ENCODE measurements at regions not wholly inside any gene's neighbourhood (a gene's known extent, or its start where the extent isn't known, plus 50 kb on each side); places are given as distances from the start of the nearest gene placed in this dataset.

DNA sequence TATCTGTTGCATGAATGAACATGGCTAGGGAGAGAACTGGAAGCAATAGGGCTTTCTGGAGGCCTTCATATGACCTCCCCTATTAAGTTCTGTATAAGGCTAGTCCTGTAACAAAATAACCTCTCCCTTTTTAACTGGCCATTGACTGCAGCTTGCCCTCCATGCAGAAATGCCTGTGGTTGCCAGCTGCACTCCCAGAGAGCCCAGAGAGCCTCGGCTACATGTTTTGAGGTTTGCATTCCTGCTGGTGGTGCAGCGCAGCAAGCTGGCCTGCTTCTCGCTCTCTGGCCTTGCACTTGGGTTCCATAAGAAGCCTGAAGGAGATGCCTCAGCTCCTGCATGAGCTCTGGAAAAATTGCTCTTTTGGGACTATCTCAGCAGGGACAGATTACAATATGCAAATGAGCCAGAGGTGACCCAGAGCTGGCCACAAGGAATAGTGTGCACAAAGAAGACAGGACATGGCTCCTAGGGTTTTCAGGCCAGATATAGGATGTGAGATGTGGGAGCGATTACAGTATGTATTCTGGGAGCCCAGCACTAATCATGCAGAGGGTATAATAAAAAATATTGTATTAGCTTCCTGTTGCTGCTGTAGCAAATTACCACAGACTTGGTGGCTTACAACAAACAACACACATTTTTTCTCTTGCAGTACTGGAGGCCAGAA is 186.7 kb downstream of the INSIG2 start:
- no peak overlapping the region for H3K27ac ChIP-seq
- TF ChIP-seq ZFX (IDR thresholded peaks at IDR 0.05), result no peak
- TF ChIP-seq, protein P1, sequence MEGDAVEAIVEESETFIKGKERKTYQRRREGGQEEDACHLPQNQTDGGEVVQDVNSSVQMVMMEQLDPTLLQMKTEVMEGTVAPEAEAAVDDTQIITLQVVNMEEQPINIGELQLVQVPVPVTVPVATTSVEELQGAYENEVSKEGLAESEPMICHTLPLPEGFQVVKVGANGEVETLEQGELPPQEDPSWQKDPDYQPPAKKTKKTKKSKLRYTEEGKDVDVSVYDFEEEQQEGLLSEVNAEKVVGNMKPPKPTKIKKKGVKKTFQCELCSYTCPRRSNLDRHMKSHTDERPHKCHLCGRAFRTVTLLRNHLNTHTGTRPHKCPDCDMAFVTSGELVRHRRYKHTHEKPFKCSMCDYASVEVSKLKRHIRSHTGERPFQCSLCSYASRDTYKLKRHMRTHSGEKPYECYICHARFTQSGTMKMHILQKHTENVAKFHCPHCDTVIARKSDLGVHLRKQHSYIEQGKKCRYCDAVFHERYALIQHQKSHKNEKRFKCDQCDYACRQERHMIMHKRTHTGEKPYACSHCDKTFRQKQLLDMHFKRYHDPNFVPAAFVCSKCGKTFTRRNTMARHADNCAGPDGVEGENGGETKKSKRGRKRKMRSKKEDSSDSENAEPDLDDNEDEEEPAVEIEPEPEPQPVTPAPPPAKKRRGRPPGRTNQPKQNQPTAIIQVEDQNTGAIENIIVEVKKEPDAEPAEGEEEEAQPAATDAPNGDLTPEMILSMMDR (conservative IDR thresholded peaks at IDR 0.05), result no peak

DNA sequence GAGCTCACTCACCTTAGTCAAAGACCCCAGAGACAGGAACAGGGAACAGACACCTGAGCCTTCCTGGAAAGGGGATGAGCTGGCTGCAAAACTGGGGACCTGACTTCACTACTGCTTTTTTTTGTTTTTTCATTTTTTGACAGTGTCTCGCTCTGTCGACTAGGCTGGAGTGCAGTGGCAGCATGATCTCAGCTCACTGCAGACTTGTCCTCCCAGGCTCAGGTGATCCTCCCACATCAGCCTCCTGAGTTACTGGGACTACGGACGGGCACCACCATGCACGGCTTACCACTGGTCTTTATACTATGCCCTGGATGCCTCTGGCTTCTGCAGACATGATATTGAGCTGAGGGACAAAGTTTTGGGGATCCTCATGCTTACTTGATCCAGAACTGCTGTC is 184.1 kb downstream of the INSIG2 start:
- TF ChIP-seq, protein P1 (conservative IDR thresholded peaks at IDR 0.05), result no peak
- TF ChIP-seq ZFX (IDR thresholded peaks at IDR 0.05), result no peak
- no peak overlapping the region for H3K27ac ChIP-seq

DNA sequence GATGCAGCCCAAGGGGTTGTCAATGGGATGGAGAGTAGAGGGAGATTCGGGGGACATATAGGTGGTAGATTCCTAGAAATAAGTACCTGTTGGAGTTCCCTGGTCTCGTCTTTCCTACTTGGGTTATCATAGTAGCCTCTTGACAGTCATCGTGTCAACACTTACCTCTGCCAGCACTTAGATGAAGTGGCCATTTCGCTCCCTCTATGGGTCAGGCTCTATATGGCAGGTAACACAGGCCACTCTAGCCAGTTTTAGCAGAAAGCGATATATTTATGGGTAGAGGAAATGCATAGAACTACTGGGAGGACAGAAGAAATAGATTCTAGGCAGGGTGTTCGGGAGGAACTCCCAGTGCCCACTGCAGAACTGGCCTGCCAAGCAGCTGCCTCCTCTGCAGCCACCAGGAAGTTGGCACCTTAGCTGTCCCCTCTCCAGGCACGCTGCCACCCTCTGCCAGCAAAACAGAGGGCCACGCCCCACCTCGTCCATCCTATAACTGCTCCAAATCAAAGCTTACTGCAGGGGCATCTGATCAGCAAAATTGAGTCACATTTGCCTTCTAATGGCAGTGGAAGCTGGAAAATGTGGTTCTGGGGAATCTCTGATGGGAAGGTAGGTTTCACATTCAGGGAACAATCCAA is 181.3 kb downstream of the INSIG2 start:
- TF ChIP-seq, protein P1 (conservative IDR thresholded peaks at IDR 0.05), result peak; percentile 59
- no peak for TF ChIP-seq ZFX (IDR thresholded peaks at IDR 0.05)
- H3K27ac ChIP-seq, result no peak overlapping the region

DNA sequence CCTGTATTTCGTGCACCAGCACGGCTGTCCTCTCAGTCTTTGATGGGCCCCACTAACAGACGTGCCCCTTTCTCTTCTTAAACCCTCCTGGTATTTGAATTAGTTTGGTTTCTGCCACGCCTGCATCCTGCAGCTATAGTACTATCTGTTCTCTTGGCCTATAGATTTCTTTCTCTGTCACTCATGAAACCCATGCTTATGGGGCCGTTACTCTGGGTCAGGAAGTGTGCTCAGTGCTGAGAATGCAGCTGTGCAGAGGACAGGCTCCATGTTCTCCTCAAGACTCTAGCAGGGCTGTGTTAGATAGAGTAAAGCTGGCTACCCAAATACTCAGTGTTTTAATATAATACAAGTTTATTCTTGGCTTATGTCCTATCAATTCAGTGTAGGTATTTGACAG is 180.0 kb downstream of the INSIG2 start:
- H3K27ac ChIP-seq, result no peak overlapping the region
- TF ChIP-seq, protein P1 (conservative IDR thresholded peaks at IDR 0.05), result no peak
- no peak for TF ChIP-seq ZFX (IDR thresholded peaks at IDR 0.05)

DNA sequence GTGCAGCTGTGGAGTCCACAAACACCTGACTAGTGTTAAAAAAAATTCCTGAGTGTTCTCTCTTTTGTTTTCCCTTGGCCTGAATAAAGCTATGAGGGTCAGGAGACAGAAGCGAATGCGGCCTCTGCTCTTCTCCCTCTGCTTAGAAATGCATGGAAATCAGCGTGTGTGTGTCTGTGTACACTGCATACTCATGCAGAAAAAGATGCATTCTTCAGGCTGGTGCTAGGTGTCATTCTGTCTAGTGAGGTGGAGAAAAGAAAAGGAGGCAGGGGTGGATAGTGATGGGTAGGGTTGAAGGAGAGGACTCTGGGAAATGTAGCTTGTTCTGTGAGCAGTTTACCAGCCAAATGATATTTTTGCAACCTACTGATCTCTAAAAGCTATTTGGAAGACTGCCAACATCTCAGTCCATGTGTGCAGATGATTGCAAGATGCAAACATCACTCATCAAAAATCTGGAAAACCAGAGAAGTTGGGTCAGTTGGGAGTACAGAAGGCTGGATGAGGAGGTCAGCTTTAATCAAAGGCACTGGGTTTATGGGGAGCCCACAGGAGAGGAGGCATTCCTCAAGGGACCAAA is 177.7 kb downstream of the INSIG2 start:
- H3K27ac ChIP-seq, result no peak overlapping the region
- no peak for TF ChIP-seq ZFX (IDR thresholded peaks at IDR 0.05)
- TF ChIP-seq, protein P1 (conservative IDR thresholded peaks at IDR 0.05), result no peak

DNA sequence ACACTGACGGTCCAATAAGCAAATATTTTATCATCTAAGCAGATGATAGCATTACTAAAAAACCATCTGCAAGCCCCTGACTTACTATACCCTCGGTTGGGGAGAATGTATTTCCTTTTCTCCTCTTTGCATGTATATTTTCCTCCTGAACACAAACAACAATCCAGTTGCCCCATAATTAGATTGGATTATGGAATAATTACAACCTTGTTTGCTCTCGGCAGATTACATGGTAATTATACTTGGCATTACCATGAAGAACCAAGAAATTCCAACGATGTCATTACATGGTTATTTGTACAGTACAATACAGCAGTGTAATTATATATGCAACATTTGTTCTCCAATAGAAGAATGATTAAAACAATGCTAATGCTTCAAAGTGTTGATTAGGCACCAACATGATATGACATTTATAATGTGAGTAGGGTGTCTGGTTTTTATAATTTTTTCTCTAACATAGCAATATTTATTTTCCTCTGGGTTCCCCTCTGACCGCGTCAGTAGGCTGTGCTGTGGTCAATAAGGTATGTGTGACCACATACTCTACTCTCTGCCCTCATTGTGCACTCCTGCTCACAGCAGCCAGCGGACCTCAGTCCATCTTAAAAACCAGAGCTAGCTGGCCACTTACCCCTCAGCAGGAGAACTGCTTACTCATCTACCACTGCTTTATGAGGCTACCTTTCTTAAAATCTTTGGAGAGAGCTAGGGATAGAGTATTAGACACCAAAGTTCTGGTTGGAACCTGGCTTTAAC is 176.1 kb downstream of the INSIG2 start:
- no peak overlapping the region for H3K27ac ChIP-seq
- TF ChIP-seq ZFX (IDR thresholded peaks at IDR 0.05), result no peak
- TF ChIP-seq, protein P1 (conservative IDR thresholded peaks at IDR 0.05), result no peak

DNA sequence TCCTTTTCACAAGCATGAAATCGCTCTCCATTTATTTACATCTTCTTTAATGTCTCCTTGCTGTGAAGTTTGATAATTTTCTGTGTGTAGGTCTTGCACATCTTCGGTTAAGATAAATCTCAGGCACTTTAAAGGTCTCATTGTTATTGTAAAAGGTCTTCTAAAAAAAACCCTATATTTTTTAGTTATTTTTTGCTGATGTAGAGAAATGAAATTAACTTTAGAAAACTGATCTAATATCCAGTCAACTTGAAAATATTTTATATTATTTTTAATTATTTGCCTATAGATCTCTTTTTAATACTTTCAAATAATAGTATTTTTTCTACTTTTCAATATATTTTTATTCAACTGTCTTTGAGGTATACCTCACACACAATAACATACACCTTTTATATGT is 169.4 kb downstream of the INSIG2 start:
- TF ChIP-seq ZFX (IDR thresholded peaks at IDR 0.05), result no peak
- TF ChIP-seq, protein P1 (conservative IDR thresholded peaks at IDR 0.05), result no peak

More for the DNA sequence above, 169.4 kb downstream of the INSIG2 start:
- H3K27ac ChIP-seq, result no peak overlapping the region
